ENCODE measurements at regions not wholly inside any gene's neighbourhood (a gene's known extent, or its start where the extent isn't known, plus 50 kb on each side); places are given as distances from the start of the nearest gene placed in this dataset.

DNA sequence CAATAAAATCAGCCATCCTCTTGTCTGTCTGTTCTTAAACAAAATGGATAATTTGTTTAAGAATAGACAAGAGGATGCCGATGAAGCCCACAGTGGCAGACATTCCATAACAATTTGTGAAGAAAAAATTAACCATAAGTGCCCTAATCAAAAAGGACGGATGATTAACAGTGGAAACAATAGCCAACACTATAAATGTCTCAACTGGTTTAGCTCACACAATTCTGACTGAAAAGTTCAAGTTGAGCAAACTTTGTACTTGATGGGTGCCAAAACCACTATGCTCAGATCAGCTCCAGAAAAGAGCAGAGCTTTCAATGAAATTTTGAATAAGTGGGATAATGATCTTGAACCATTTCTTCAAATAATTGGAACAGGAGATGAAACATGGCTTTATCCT is 202.2 kb upstream of the OR4E1 start:
- ChIA-PET CTCF (ENCODE audit: partially characterized antibody) (interaction anchor here (0.8 kb wide), 1 partner anchor 28 kb away, joined by 3 read pairs; no protein-coding TSS in a partner anchor), POLR2A (ENCODE audit: partially characterized antibody) (no interaction called here)
- H3K4ac ChIP-seq (replicated peaks; ENCODE audit: insufficient read length, low read depth, low read length): no peak overlapping the region
- no peak overlapping the region for H3K27ac ChIP-seq (ENCODE audit: low read depth, low read length)
- H4K8ac ChIP-seq (ENCODE audit: extremely low read depth, insufficient read depth, low read length): no peak overlapping the region
- no peak for TF ChIP-seq EP300 (IDR thresholded peaks at IDR 0.05; ENCODE audit: borderline replicate concordance in 1 of 2, low read depth in 2 of 2, low read length in 2 of 2)
- no peak for TF ChIP-seq TAF1 (IDR thresholded peaks at IDR 0.05; ENCODE audit: low read depth, low read length)
- no peak for TF ChIP-seq SRF (IDR thresholded peaks at IDR 0.05; ENCODE audit: low read depth, low read length)
- TF ChIP-seq, protein P1, sequence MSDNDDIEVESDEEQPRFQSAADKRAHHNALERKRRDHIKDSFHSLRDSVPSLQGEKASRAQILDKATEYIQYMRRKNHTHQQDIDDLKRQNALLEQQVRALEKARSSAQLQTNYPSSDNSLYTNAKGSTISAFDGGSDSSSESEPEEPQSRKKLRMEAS (IDR thresholded peaks at IDR 0.05): no peak
- TF ChIP-seq JUND (IDR thresholded peaks at IDR 0.05; ENCODE audit: low read length): no peak
- TF ChIP-seq PHF8 (conservative IDR thresholded peaks at IDR 0.05; ENCODE audit: low read depth, low read length): no peak
- TF ChIP-seq TCF12 (IDR thresholded peaks at IDR 0.05; ENCODE audit: low read depth, low read length): no peak
- TF ChIP-seq, protein P2, sequence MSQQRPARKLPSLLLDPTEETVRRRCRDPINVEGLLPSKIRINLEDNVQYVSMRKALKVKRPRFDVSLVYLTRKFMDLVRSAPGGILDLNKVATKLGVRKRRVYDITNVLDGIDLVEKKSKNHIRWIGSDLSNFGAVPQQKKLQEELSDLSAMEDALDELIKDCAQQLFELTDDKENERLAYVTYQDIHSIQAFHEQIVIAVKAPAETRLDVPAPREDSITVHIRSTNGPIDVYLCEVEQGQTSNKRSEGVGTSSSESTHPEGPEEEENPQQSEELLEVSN (IDR thresholded peaks at IDR 0.05): no peak
- no peak for TF ChIP-seq SP2 (IDR thresholded peaks at IDR 0.05; ENCODE audit: low read length)
- TF ChIP-seq FOSL1 (IDR thresholded peaks at IDR 0.05; ENCODE audit: insufficient read depth, low read depth, low read length): no peak
- TF ChIP-seq SIX5 (IDR thresholded peaks at IDR 0.05; ENCODE audit: low read depth, low read length): no peak
- TF ChIP-seq RBBP5 (IDR thresholded peaks at IDR 0.05; ENCODE audit: borderline replicate concordance, low read depth, low read length): no peak
- TF ChIP-seq HDAC6 (IDR thresholded peaks at IDR 0.05; ENCODE audit: low read depth, low read length): no peak
- TF ChIP-seq RAD21 (IDR thresholded peaks at IDR 0.05 in 1 of 2, conservative IDR thresholded peaks at IDR 0.05 in 1 of 2; ENCODE audit: low read depth in 2 of 2, low read length in 2 of 2): no peak
- no peak overlapping the region for H3K9ac ChIP-seq (replicated peaks in 1 of 4; ENCODE audit: extremely low read depth in 1 of 4, low read depth in 3 of 4, low read length in 3 of 4)
- no peaks in the 10 kb centered on the region for H3K27me3 ChIP-seq (replicated peaks in 1 of 4; ENCODE audit: control insufficient read depth in 3 of 4, extremely low read depth in 1 of 4, insufficient read depth in 3 of 4, low read length in 3 of 4)
- no peak overlapping the region for H2AFZ ChIP-seq (ENCODE audit: low read length)
- H3K23ac ChIP-seq (ENCODE audit: insufficient read length): no peak overlapping the region
- no peaks in the 10 kb centered on the region for H4K20me1 ChIP-seq (replicated peaks in 1 of 2; ENCODE audit: control insufficient read depth in 1 of 2, insufficient read depth in 2 of 2, low read length in 2 of 2)
- no peaks in the 10 kb centered on the region for H3K23me2 ChIP-seq (ENCODE audit: low read depth, low read length)
- no peak overlapping the region for H3K56ac ChIP-seq (replicated peaks; ENCODE audit: insufficient read length, low read depth, low read length)
- no peak for DNase-seq (ENCODE audit: low read depth in 1 of 2, low spot score in 2 of 2)
- no peak overlapping the region for H2BK120ac ChIP-seq (replicated peaks; ENCODE audit: low read depth, low read length)
- 84% methylated on average over 2 of the region's 2 CpGs; no CpG with 5 or more reads in 1 of the 2 experiments for WGBS, 2 experiments (ENCODE audit: extremely low coverage in 1 of 2, insufficient coverage in 1 of 2, insufficient read length in 1 of 2, insufficient replicate concordance in 2 of 2, low coverage in 1 of 2, low lambda C conversion rate in 2 of 2, missing lambda C conversion rate in 1 of 2)
- H4K5ac ChIP-seq (ENCODE audit: insufficient read length, low read depth, low read length): no peak overlapping the region
- no peak overlapping the region for H4K91ac ChIP-seq (replicated peaks; ENCODE audit: insufficient read length, low read length)
- FAIRE-seq: no peak
- H3K79me2 ChIP-seq (ENCODE audit: control insufficient read depth in 1 of 2, insufficient read depth in 2 of 2, low read length in 2 of 2): no peaks in the 10 kb centered on the region
- no peaks in the 10 kb centered on the region for H3K36me3 ChIP-seq (ENCODE audit: control insufficient read depth in 2 of 4, insufficient read depth in 4 of 4, low read length in 3 of 4)
- no peak overlapping the region for H2BK12ac ChIP-seq (ENCODE audit: low read depth, low read length)
- no peak overlapping the region for H2BK5ac ChIP-seq (ENCODE audit: low read depth, low read length)
- no peaks in the 10 kb centered on the region for H3K9me3 ChIP-seq (ENCODE audit: insufficient read depth in 2 of 2, low read depth in 1 of 2, low read length in 1 of 2)
- no peak overlapping the region for H2AK5ac ChIP-seq (ENCODE audit: low read depth, low read length)
- H3K4me1 ChIP-seq (replicated peaks in 1 of 4; ENCODE audit: control insufficient read depth in 3 of 4, insufficient read depth in 4 of 4, low read length in 3 of 4): no peaks in the 10 kb centered on the region
- no peak overlapping the region for H2BK15ac ChIP-seq (ENCODE audit: low read length)
- H3K4me3 ChIP-seq (ENCODE audit: extremely low read depth in 1 of 4, insufficient read depth in 2 of 4, low read depth in 3 of 4, low read length in 4 of 4): no peak overlapping the region
- no peak overlapping the region for H3K14ac ChIP-seq (ENCODE audit: insufficient read length)
- no peaks in the 10 kb centered on the region for H3K79me1 ChIP-seq (ENCODE audit: low read depth, low read length)
- no peak overlapping the region for H3K4me2 ChIP-seq (ENCODE audit: insufficient read depth in 1 of 2, low read depth in 2 of 2, low read length in 2 of 2)
- no peak overlapping the region for H2BK20ac ChIP-seq (ENCODE audit: low read length)
- H3K18ac ChIP-seq (ENCODE audit: extremely low read depth, low read length): no peak overlapping the region
